ENCODE measurements at regions not wholly inside any gene's neighbourhood (a gene's known extent, or its start where the extent isn't known, plus 50 kb on each side); places are given as distances from the start of the nearest gene placed in this dataset.

GRCh38 chr2:16475586-16475985 is 190.0 kb downstream of the CYRIA start:
- H3K4me3 ChIP-seq (ENCODE audit: low read depth, low read length): no peak overlapping the region
- DNase-seq (ENCODE audit: low read depth): no peak
- TF ChIP-seq CTCF (IDR thresholded peaks at IDR 0.05; ENCODE audit: low read depth, low read length, missing control alignments): no peak

- no peak for DNase-seq (ENCODE audit: low read depth)
- TF ChIP-seq CTCF (IDR thresholded peaks at IDR 0.05; ENCODE audit: low read depth, low read length, missing control alignments): no peak
- H3K4me3 ChIP-seq (ENCODE audit: low read depth, low read length): no peak overlapping the region
These were observed 192.1 kb downstream of the CYRIA start for GRCh38 chr2:16473575-16473974.

DNA sequence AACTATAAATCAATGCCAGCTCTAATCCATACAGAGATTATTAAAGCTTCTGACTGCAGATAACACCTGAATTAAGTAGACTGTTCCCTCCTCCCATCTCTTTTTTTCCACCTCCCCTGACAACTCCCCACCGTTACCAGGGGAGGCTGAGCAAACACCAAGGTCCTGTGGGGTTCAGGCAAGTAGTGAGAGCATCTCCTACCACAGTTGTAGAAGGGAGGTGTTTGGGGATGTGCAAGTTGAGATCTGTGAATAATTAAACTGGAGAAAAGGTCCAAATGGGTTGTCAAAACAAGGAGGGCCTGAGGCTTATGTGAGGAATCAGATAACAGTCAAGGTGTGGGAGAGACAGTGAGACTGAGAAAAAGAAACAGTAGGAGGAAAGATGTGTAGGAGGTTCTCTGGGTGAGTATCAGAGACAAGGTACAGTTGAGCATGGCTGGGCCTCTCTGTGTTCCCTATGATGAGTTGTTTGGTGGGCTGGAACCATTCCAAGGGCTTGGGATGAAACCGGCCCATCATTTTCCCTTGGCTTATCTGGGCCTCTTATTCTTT is 194.6 kb downstream of the CYRIA start:
- TF ChIP-seq CTCF (IDR thresholded peaks at IDR 0.05; ENCODE audit: low read depth, low read length, missing control alignments): no peak
- H3K4me3 ChIP-seq (ENCODE audit: low read depth, low read length): no peak overlapping the region
- no peak for DNase-seq (ENCODE audit: low read depth)

- no peak for TF ChIP-seq CTCF (IDR thresholded peaks at IDR 0.05; ENCODE audit: low read depth, low read length, missing control alignments)
- H3K4me3 ChIP-seq (ENCODE audit: low read depth, low read length): no peak overlapping the region
- no peak for DNase-seq (ENCODE audit: low read depth)
These were observed 198.8 kb downstream of the CYRIA start for GRCh38 chr2:16466821-16467151.

- TF ChIP-seq CTCF (IDR thresholded peaks at IDR 0.05; ENCODE audit: low read depth, low read length, missing control alignments): no peak
- DNase-seq (ENCODE audit: low read depth): no peak
- H3K4me3 ChIP-seq (ENCODE audit: low read depth, low read length): no peak overlapping the region
These were observed 199.4 kb downstream of the CYRIA start for GRCh38 chr2:16466133-16466820.

- H3K4me3 ChIP-seq (ENCODE audit: low read depth, low read length): no peak overlapping the region
- DNase-seq (ENCODE audit: low read depth): no peak
- no peak for TF ChIP-seq CTCF (IDR thresholded peaks at IDR 0.05; ENCODE audit: low read depth, low read length, missing control alignments)
These were observed 201.0 kb downstream of the CYRIA start for GRCh38 chr2:16464641-16465040.

GRCh38 chr2:16462958-16463357 is 202.7 kb downstream of the CYRIA start:
- TF ChIP-seq CTCF (IDR thresholded peaks at IDR 0.05; ENCODE audit: low read depth, low read length, missing control alignments): no peak
- DNase-seq (ENCODE audit: low read depth): no peak
- no peak overlapping the region for H3K4me3 ChIP-seq (ENCODE audit: low read depth, low read length)

Data from GM12864 (cell line).